ENCODE measurements at regions not wholly inside any gene's neighbourhood (a gene's known extent, or its start where the extent isn't known, plus 50 kb on each side); places are given as distances from the start of the nearest gene placed in this dataset.

GRCh38 chr12:34399631-34400410 is 377.5 kb downstream of the ALG10 start:
- no peaks in the 10 kb centered on the region for H3K36me3 ChIP-seq (ENCODE audit: control insufficient read depth, insufficient read depth, low read length)
- H3K4me1 ChIP-seq (ENCODE audit: control insufficient read depth, insufficient read depth, low read length) = no peaks in the 10 kb centered on the region
- no peak overlapping the region for H3K4me3 ChIP-seq (ENCODE audit: low read depth, low read length)
- H3K9me3 ChIP-seq (ENCODE audit: control insufficient read depth, insufficient read depth, low read length) = peaks cover 13% of the 10 kb centered on the region
- H3K9ac ChIP-seq (ENCODE audit: low read depth, low read length) = no peak overlapping the region
- H3K27me3 ChIP-seq (ENCODE audit: control insufficient read depth, insufficient read depth, low read length) = no peaks in the 10 kb centered on the region

GRCh38 chr12:34400411-34400881 is 378.1 kb downstream of the ALG10 start:
- Histone ChIP-seq H3K4me3 (ENCODE audit: low read depth, low read length) (no peak overlapping the region), H3K27me3 (ENCODE audit: control insufficient read depth, insufficient read depth, low read length) (no peaks in the 10 kb centered on the region), H3K9ac (ENCODE audit: low read depth, low read length) (no peak overlapping the region), H3K9me3 (ENCODE audit: control insufficient read depth, insufficient read depth, low read length) (peaks cover 13% of the 10 kb centered on the region), H3K4me1 (ENCODE audit: control insufficient read depth, insufficient read depth, low read length) (no peaks in the 10 kb centered on the region), H3K36me3 (ENCODE audit: control insufficient read depth, insufficient read depth, low read length) (no peaks in the 10 kb centered on the region)

GRCh38 chr12:34400986-34401658 is 378.8 kb downstream of the ALG10 start:
- no peaks in the 10 kb centered on the region for H3K36me3 ChIP-seq (ENCODE audit: control insufficient read depth, insufficient read depth, low read length)
- no peak overlapping the region for H3K4me3 ChIP-seq (ENCODE audit: low read depth, low read length)
- no peak overlapping the region for H3K9ac ChIP-seq (ENCODE audit: low read depth, low read length)
- peaks cover 13% of the 10 kb centered on the region for H3K9me3 ChIP-seq (ENCODE audit: control insufficient read depth, insufficient read depth, low read length)
- no peaks in the 10 kb centered on the region for H3K4me1 ChIP-seq (ENCODE audit: control insufficient read depth, insufficient read depth, low read length)
- no peaks in the 10 kb centered on the region for H3K27me3 ChIP-seq (ENCODE audit: control insufficient read depth, insufficient read depth, low read length)

GRCh38 chr12:34401659-34402227 is 379.4 kb downstream of the ALG10 start:
- no peaks in the 10 kb centered on the region for H3K27me3 ChIP-seq (ENCODE audit: control insufficient read depth, insufficient read depth, low read length)
- H3K4me1 ChIP-seq (ENCODE audit: control insufficient read depth, insufficient read depth, low read length) = no peaks in the 10 kb centered on the region
- H3K9ac ChIP-seq (ENCODE audit: low read depth, low read length) = no peak overlapping the region
- H3K4me3 ChIP-seq (ENCODE audit: low read depth, low read length) = no peak overlapping the region
- peaks cover 13% of the 10 kb centered on the region for H3K9me3 ChIP-seq (ENCODE audit: control insufficient read depth, insufficient read depth, low read length)
- H3K36me3 ChIP-seq (ENCODE audit: control insufficient read depth, insufficient read depth, low read length) = no peaks in the 10 kb centered on the region

GRCh38 chr12:34402228-34402898 is 380.1 kb downstream of the ALG10 start:
- H3K4me1 ChIP-seq (ENCODE audit: control insufficient read depth, insufficient read depth, low read length) = no peaks in the 10 kb centered on the region
- no peaks in the 10 kb centered on the region for H3K36me3 ChIP-seq (ENCODE audit: control insufficient read depth, insufficient read depth, low read length)
- peaks cover 13% of the 10 kb centered on the region for H3K9me3 ChIP-seq (ENCODE audit: control insufficient read depth, insufficient read depth, low read length)
- no peaks in the 10 kb centered on the region for H3K27me3 ChIP-seq (ENCODE audit: control insufficient read depth, insufficient read depth, low read length)
- no peak overlapping the region for H3K9ac ChIP-seq (ENCODE audit: low read depth, low read length)
- no peak overlapping the region for H3K4me3 ChIP-seq (ENCODE audit: low read depth, low read length)

- Histone ChIP-seq H3K27me3 (ENCODE audit: control insufficient read depth, insufficient read depth, low read length) (no peaks in the 10 kb centered on the region), H3K4me3 (ENCODE audit: low read depth, low read length) (no peak overlapping the region), H3K9ac (ENCODE audit: low read depth, low read length) (no peak overlapping the region), H3K4me1 (ENCODE audit: control insufficient read depth, insufficient read depth, low read length) (no peaks in the 10 kb centered on the region), H3K9me3 (ENCODE audit: control insufficient read depth, insufficient read depth, low read length) (peaks cover 16% of the 10 kb centered on the region), H3K36me3 (ENCODE audit: control insufficient read depth, insufficient read depth, low read length) (no peaks in the 10 kb centered on the region)
These were observed 380.8 kb downstream of the ALG10 start for GRCh38 chr12:34402899-34403705.

- Histone ChIP-seq H3K4me1 (ENCODE audit: control insufficient read depth, insufficient read depth, low read length) (no peaks in the 10 kb centered on the region), H3K4me3 (ENCODE audit: low read depth, low read length) (no peak overlapping the region), H3K9ac (ENCODE audit: low read depth, low read length) (no peak overlapping the region), H3K9me3 (ENCODE audit: control insufficient read depth, insufficient read depth, low read length) (peaks cover 16% of the 10 kb centered on the region), H3K36me3 (ENCODE audit: control insufficient read depth, insufficient read depth, low read length) (no peaks in the 10 kb centered on the region), H3K27me3 (ENCODE audit: control insufficient read depth, insufficient read depth, low read length) (no peaks in the 10 kb centered on the region)
These were observed 381.5 kb downstream of the ALG10 start for GRCh38 chr12:34403706-34404376.

GRCh38 chr12:34404377-34405285 is 382.3 kb downstream of the ALG10 start:
- Histone ChIP-seq H3K9ac (ENCODE audit: low read depth, low read length) (no peak overlapping the region), H3K36me3 (ENCODE audit: control insufficient read depth, insufficient read depth, low read length) (no peaks in the 10 kb centered on the region), H3K4me3 (ENCODE audit: low read depth, low read length) (no peak overlapping the region), H3K4me1 (ENCODE audit: control insufficient read depth, insufficient read depth, low read length) (no peaks in the 10 kb centered on the region), H3K27me3 (ENCODE audit: control insufficient read depth, insufficient read depth, low read length) (no peaks in the 10 kb centered on the region), H3K9me3 (ENCODE audit: control insufficient read depth, insufficient read depth, low read length) (peaks cover 16% of the 10 kb centered on the region)

- Histone ChIP-seq H3K9ac (ENCODE audit: low read depth, low read length) (no peak overlapping the region), H3K9me3 (ENCODE audit: control insufficient read depth, insufficient read depth, low read length) (peaks cover 17% of the 10 kb centered on the region), H3K36me3 (ENCODE audit: control insufficient read depth, insufficient read depth, low read length) (no peaks in the 10 kb centered on the region), H3K27me3 (ENCODE audit: control insufficient read depth, insufficient read depth, low read length) (no peaks in the 10 kb centered on the region), H3K4me1 (ENCODE audit: control insufficient read depth, insufficient read depth, low read length) (no peaks in the 10 kb centered on the region), H3K4me3 (ENCODE audit: low read depth, low read length) (no peak overlapping the region)
These were observed 383.3 kb downstream of the ALG10 start for GRCh38 chr12:34405286-34406227.

All from iPS-15b (cell line).